Stimulated activated CD4-positive, alpha-beta T cell treated with anti-CD3 and anti-CD28 coated beads, Interleukin-1b, Interleukin-23, amount 100 ng/mL, for 24 hours (primary cell): ENCODE measurements at regions not wholly inside any gene's neighbourhood (a gene's known extent, or its start where the extent isn't known, plus 50 kb on each side); places are given as distances from the start of the nearest gene placed in this dataset.
"Not testable (repeated sequence)": the region's sequence is repeated elsewhere in the genome, so short reads cannot be mapped to it uniquely, and the experiment has no call there.

Experiments used
- DNase-seq, 4 experiments: peaks; one replicate each; pipeline ENCODE4 v3.0.0-alpha.2; 2020; ENCODE audit warnings: low read depth in 4 of 4, low spot score in 1 of 4

- no peak for DNase-seq
These were observed 235.8 kb downstream of the EPHA7 start for GRCh38 chr6:93183531-93183972.

DNA sequence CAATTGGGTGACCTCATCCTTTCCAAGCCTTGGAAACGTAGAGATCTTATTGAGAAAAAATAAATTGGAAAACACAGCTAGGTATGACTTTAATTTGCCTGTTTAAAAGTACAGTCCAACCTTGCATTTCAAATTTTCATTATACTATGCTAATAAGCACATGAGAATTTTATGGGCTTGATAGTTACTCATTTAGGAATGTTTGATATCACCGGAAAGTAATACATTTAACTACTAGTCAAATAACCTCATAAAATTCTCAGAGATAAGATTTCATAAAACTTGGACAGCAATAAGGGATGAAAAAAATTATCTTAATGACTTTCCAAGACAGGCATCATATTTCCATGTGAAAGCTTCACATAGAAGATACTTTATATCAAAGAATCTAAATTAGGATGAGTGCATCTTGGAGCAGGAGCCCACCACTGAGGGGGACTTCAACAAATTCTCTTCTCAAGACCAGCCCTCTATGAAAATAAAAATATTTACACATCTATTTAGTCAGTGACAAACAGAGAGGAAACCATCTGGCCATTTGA, 236.3 kb downstream of the EPHA7 start:
- no peak for DNase-seq

GRCh38 chr6:93177918-93178317, 241.4 kb downstream of the EPHA7 start:
- no peak for DNase-seq

GRCh38 chr6:93177438-93177837, 241.9 kb downstream of the EPHA7 start:
- no peak for DNase-seq

DNA sequence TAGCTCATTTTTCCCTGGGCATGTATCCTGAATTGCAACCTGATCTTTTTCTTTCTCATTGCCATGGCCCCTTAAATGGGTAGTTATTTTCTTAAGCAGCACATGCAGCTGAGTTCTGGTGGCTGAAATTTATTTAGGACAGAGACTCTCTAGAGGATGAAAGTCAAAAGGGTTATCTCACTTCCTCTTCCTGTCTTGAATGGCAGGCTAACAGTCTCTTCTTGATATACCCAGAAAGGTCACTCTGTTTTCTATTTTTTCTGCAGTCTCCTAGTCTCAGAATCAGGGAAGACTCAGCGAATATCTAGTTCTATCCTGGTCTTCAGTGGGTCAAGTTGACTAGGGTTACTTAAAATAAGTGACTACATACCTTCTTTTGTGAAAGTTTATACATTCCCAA, 243.3 kb downstream of the EPHA7 start:
- no peak for DNase-seq

GRCh38 chr6:93173573-93173972, 245.8 kb downstream of the EPHA7 start:
- DNase-seq: not testable (repeated sequence)

GRCh38 chr6:93165850-93166430, 253.4 kb downstream of the EPHA7 start:
- no peak for DNase-seq

DNA sequence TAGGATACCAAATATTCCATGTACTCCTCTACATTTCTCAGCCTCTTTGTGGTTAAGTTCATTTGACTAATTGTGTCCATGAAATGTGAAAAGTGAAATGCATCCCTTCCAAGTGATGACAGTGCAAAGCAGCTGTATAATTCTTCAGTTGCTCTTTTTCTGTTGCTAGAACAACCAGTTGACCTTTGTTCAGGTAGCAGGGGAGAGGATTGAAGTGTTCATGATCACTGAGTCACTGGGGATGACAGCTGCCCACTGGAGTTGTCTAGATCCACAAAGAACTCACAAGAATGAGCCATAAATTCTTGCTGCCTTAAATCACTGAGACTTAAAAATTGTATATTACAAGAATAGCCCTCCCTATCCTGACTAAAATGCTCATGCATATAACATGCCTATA, 254.6 kb downstream of the EPHA7 start:
- no peak for DNase-seq

DNA sequence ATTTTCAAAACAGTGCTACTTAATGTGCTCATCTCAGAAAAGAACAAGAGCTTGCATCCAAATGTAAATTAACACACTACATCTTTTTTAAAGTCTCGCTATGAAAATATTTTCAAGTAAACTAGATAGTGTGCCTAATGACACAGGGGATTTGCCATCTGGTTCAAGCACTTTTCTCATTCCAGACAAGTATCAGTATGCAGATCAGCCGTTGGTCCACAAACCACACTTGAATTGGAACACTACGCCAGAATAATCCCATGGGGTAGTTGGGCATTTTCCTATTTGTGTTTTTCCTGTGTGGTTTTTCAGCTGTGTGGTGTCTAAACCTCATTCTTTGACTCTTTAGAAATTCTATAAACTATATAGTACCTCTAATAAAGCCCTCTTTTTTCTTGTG, 256.2 kb downstream of the EPHA7 start:
- no peak for DNase-seq

DNA sequence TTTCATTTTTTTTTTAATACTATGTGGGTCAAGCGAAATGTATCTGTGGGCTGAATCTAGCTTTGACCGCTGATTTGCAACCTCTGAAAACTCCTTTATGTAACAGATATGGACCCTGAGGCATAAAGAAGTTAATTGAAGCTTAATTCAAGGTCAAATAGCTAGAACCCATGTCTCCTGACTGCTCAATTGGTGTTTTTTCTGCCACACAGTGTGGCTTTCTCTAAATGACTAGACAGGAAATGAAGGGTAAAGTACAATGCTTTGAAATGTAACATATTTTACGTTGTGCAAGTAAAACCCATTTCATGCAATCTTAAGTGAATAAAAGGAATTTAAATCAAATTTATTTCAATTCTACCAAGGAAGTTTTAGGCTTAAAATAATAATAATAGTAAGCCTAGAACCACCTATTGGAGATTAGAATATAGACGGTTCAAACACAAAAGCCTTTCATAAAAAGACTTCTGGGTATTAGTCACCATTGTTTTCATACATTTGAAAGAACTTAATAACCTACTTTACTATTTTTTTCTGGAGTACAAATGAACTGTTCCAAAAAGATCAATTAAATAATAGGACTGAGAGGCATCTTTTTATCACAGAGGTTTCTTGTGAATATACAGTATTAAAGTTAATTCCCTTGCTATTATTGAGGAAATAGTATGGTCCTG, 279.8 kb downstream of the EPHA7 start:
- no peak for DNase-seq

- DNase-seq: no peak
These were observed 283.2 kb downstream of the EPHA7 start for GRCh38 chr6:93136111-93136510.

DNA sequence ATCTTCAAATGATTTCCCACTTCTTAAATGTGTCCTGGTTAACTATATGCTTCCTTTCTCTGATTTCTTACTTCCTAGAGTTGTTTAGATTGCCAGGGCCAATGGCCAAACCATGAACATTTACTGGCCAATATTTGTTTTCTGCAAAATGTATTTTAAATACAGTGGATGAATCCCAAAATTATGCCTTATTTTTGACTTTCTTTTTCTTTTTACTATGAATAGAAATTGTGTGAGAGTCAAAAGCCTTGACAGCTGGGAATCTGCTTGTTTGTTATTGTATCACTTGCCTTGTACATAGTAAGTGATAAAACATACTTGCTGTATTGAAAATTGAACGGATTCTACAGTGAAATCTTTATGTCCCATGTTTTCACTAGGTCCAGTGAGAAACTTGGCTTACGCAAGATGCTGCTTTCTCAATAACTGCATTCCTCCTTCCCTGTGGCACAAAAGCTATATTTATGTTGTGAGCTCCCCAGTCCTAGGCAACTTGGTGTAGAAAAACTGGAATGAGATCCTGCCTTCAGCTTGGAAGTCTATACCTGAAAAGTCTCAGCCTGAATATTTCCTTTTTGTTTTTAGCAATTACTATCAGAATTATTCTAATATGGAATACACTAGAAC, 295.2 kb downstream of the EPHA7 start:
- no peak for DNase-seq

GRCh38 chr6:93123585-93123984, 295.8 kb downstream of the EPHA7 start:
- DNase-seq: no peak

DNA sequence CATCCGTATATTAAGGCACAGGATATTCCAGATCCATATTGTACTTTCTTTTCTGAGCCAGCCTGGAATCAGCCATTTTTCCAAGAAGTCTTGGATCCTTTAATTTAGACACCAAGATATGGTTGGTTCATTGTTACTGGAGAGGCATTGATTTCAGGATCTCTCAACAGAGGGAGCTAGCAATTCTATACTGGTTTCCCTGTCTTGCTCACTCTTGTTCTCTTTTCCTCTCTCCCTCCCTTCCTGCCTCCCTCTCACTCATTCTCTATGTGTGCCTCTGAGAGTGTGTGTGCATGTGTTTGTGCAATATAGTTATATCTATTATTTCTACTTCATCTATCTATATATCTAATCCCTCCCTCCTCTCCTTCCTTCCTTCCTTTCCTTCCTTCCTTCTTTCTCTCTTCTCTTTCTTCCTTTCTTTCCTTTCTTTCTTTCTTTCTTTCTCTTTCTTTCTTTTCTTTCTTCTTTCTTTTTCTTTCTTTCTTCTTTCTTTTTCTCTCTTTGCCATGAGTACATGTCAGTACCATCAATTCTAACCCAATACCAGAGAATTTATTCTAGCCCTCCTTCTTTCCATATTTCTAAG, 299.1 kb downstream of the EPHA7 start:
- no peak for DNase-seq

- DNase-seq: no peak
These were observed 313.5 kb downstream of the EPHA7 start for GRCh38 chr6:93105907-93106306.

DNA sequence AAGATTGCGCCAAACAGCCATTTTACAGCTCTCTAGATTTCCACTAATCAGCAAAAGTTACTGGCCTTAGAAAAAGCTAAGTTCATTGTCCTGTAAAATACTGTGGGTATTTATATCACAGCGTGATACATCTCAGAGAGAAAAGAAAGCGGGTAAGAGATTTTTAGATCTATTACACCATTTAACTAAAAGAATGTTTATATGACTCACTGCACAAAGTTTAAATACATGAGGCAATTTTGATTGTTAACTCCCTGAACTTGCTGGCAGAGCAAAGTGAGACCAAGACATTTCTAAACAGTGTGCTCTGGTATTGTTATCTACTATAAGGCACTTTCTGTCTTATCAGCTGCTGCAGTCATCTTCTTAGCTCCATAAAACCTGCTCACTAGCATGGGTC, 314.3 kb downstream of the EPHA7 start:
- DNase-seq: no peak

DNA sequence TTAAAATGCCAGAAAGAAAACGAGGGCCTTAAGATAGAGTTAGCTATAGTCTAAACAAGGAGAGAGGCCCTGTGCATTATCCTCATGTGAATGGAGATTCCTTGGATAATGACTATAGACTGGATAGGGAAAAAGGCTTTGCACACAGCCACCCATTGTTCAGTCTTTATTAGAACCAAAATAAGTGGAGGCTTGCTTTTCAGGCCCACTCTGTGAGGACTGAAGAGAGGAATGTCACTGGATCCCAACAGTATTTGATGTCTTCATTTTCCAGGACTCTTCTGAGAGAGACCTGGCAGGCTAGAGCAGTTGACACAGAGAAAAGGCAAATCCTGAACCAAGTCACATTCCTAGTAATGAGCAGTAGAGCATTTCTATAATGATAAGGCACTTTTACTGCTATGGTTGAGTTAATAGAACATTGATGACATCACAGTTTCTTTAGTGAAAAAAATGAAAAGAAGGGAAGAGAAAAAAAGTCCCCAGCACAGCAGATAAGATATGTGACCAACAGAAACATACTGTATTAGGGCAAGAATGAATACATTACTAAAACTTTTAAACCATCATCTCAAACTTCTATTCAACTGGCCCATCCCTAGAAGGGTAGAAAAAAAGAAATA, 315.1 kb downstream of the EPHA7 start:
- DNase-seq: no peak

GRCh38 chr6:93088621-93089501, 330.5 kb downstream of the EPHA7 start:
- DNase-seq: no peak

GRCh38 chr6:93087606-93088005, 331.8 kb downstream of the EPHA7 start:
- DNase-seq: no peak

DNA sequence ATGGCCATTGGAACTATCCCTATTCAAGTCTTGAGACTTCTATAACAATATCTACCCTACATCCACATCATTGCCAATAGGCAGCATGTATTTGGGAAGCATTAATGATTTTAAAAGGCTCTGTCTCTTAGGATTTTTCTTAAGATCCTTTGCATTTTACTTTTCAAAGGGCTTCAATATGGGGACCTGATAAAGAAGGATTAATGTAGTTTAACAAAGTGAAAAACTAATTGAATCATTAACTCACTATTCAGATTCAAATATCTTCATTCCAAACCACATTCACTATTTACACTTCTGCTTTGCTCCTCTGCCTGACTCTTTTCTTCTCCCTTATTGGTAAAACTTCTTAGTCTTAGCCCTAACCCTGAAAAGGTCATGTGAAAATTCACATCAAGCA, 333.0 kb downstream of the EPHA7 start:
- DNase-seq: no peak
